CD14-positive monocyte (primary cell): ENCODE measurements at regions not wholly inside any gene's neighbourhood (a gene's known extent, or its start where the extent isn't known, plus 50 kb on each side); places are given as distances from the start of the nearest gene placed in this dataset.

Experiments
- DNase-seq, 3 donors: peaks; one replicate each; pipeline ENCODE4 v3.0.0-alpha.2; 2011 to 2022
- H2AFZ ChIP-seq: 2 replicates; pipeline ENCODE4 v1.6.0; 2012; ENCODE audit warnings: mild to moderate bottlenecking, low read depth, low read length, inconsistent platforms; ENCODE audit not compliant: insufficient read depth, poor library complexity, severe bottlenecking
- H3K27ac ChIP-seq, 2 donors: 1 replicate in 1 of 2; 2 replicates in 1 of 2; pipeline ENCODE4 v1.5.1; 2012 to 2013; ENCODE audit warnings: low read length in 2 of 2, control low read depth in 1 of 2, inconsistent platforms in 1 of 2, low read depth in 1 of 2, mild to moderate bottlenecking in 1 of 2
- H3K27me3 ChIP-seq, 2 donors: one replicate each; pipeline versions ENCODE4 v1.6.0 to v1.6.1; 2011 to 2013; ENCODE audit warnings: low read length in 2 of 2; ENCODE audit not compliant: control insufficient read depth in 2 of 2, insufficient read depth in 2 of 2
- H3K36me3 ChIP-seq, 2 donors: replicated peaks in 1 of 2; 1 replicate in 1 of 2; 2 replicates in 1 of 2; pipeline versions ENCODE4 v1.5.1 to v1.6.1; 2012 to 2013; ENCODE audit warnings: low read length in 2 of 2, control low read depth in 1 of 2, inconsistent platforms in 1 of 2, mild to moderate bottlenecking in 1 of 2; ENCODE audit not compliant: insufficient read depth in 2 of 2, control insufficient read depth in 1 of 2
- H3K4me1 ChIP-seq, 2 donors: 1 replicate in 1 of 2; 2 replicates in 1 of 2; pipeline versions ENCODE4 v1.5.1 to v1.6.1; 2012 to 2013; ENCODE audit warnings: low read length in 2 of 2, control low read depth in 1 of 2, inconsistent platforms in 1 of 2, mild to moderate bottlenecking in 1 of 2, moderate library complexity in 1 of 2; ENCODE audit not compliant: insufficient read depth in 2 of 2, control insufficient read depth in 1 of 2
- H3K4me2 ChIP-seq: replicated peaks from 2 replicates; pipeline ENCODE3; 2012; ENCODE audit warnings: low read length, moderate library complexity, mild to moderate bottlenecking; ENCODE audit not compliant: poor library complexity, severe bottlenecking; ENCODE audit errors: extremely low read depth
- H3K4me3 ChIP-seq, 3 experiments: fragments of 200-600 bp in 1 of 3; sonication (generic) in 1 of 3; replicated peaks in 1 of 3; 1 replicate in 2 of 3; 2 replicates in 1 of 3; pipeline ENCODE4 v1.5.1; 2011 to 2013; ENCODE audit warnings: low read length in 3 of 3, mild to moderate bottlenecking in 3 of 3, control low read depth in 2 of 3, low read depth in 2 of 3, inconsistent platforms in 1 of 3, moderate library complexity in 1 of 3
- H3K79me2 ChIP-seq: 2 replicates; pipeline ENCODE4 v1.6.0; 2012; ENCODE audit warnings: mild to moderate bottlenecking, control low read depth, inconsistent platforms, low read length, moderate library complexity; ENCODE audit not compliant: insufficient read depth
- H3K9ac ChIP-seq: 2 replicates; pipeline ENCODE4 v1.6.0; 2017; ENCODE audit warnings: low read length, mild to moderate bottlenecking; ENCODE audit not compliant: insufficient read depth, poor library complexity, severe bottlenecking
- H3K9me3 ChIP-seq, 2 donors: replicated peaks in 1 of 2; 1 replicate in 1 of 2; 2 replicates in 1 of 2; pipeline versions ENCODE4 v1.5.1 to v1.6.1; 2012 to 2013; ENCODE audit warnings: low read length in 2 of 2, control low read depth in 1 of 2; ENCODE audit not compliant: control insufficient read depth in 1 of 2, insufficient read depth in 1 of 2
- H4K20me1 ChIP-seq: 2 replicates; pipeline ENCODE4 v1.6.0; 2012; ENCODE audit warnings: mild to moderate bottlenecking, low read length, control low read depth, moderate library complexity; ENCODE audit not compliant: insufficient read depth
- H3K27ac Mint-ChIP-seq, 7 donors: one replicate each; pipeline ENCODE4 v1.8.0; 2020; ENCODE audit warnings: mild to moderate bottlenecking in 7 of 7, mixed read lengths in 7 of 7, moderate library complexity in 6 of 7, inconsistent platforms in 2 of 7
- H3K27me3 Mint-ChIP-seq, 3 donors: one replicate each; pipeline ENCODE4 v1.8.0; 2021 to 2022; ENCODE audit warnings: low read depth in 3 of 3, mild to moderate bottlenecking in 3 of 3, mixed read lengths in 3 of 3, moderate library complexity in 3 of 3, inconsistent platforms in 1 of 3
- H3K36me3 Mint-ChIP-seq, 2 donors: one replicate each; pipeline ENCODE4 v1.8.0; 2020; ENCODE audit warnings: mixed read lengths in 2 of 2, inconsistent platforms in 1 of 2, mild to moderate bottlenecking in 1 of 2
- H3K4me1 Mint-ChIP-seq: one replicate; pipeline ENCODE4 v1.8.0; 2020; ENCODE audit warnings: mild to moderate bottlenecking, mixed read lengths
- H3K4me3 Mint-ChIP-seq, 2 donors: one replicate each; pipeline ENCODE4 v1.8.0; 2020; ENCODE audit warnings: mild to moderate bottlenecking in 2 of 2, mixed read lengths in 2 of 2, moderate library complexity in 1 of 2
- H3K9me3 Mint-ChIP-seq, 7 donors: one replicate each; pipeline ENCODE4 v1.8.0; 2020 to 2022; ENCODE audit warnings: mixed read lengths in 7 of 7, mild to moderate bottlenecking in 6 of 7, moderate library complexity in 6 of 7, inconsistent platforms in 2 of 7
- CTCF ChIP-seq: fragments of 200-600 bp; IDR thresholded peaks from one replicate; pipeline ENCODE4 v1.8.0; 2022; ENCODE audit warnings: antibody characterized with exemption, mild to moderate bottlenecking
- WGBS: methylation state at CpG from one replicate; pipeline ENCODE4 v1.1.5; 2013; ENCODE audit warnings: missing lambda C conversion rate; ENCODE audit not compliant: insufficient coverage; 5-methylcytosine and 5-hydroxymethylcytosine counted together
- intact Hi-C, 2 donors: fragments of 100-400 bp; cut with micrococcal nuclease; formaldehyde crosslinking; loops; one replicate each; pipeline versions ENCODE4 v1.15.0 to v1.15.1; 2023

- no peak for DNase-seq
- H3K4me1 Mint-ChIP-seq = no peaks in the 10 kb centered on the region
- no peaks in the 10 kb centered on the region for H3K9me3 ChIP-seq
- H3K4me2 ChIP-seq = no peak overlapping the region
- H3K27me3 ChIP-seq = no peaks in the 10 kb centered on the region
- 85% methylated on average over 4 of the region's 8 CpGs for WGBS
- H3K27ac ChIP-seq = no peak overlapping the region
- no peaks in the 10 kb centered on the region for H3K36me3 Mint-ChIP-seq
- H2AFZ ChIP-seq = no peak overlapping the region
- H3K36me3 ChIP-seq = no peaks in the 10 kb centered on the region
- no peak overlapping the region for H3K27ac Mint-ChIP-seq
- H3K79me2 ChIP-seq = no peaks in the 10 kb centered on the region
- no peaks in the 10 kb centered on the region for H3K4me1 ChIP-seq
- no peaks in the 10 kb centered on the region for H4K20me1 ChIP-seq
- no peak overlapping the region for H3K9ac ChIP-seq
- no peak overlapping the region for H3K4me3 ChIP-seq
- TF ChIP-seq CTCF = no peak
- intact Hi-C loops = no loop called here
- H3K4me3 Mint-ChIP-seq = no peak overlapping the region
- peaks cover 0 to 5% (median 2%) of the 10 kb centered on the region in 7 donors for H3K9me3 Mint-ChIP-seq
- peaks cover 0 to 11% (median 10%) of the 10 kb centered on the region in 3 donors for H3K27me3 Mint-ChIP-seq
Measured at GRCh38 chr16:54473226-54473993, 186.8 kb upstream of the IRX3 start.

- no peaks in the 10 kb centered on the region for H3K4me1 ChIP-seq
- peaks cover 0 to 4% of the 10 kb centered on the region in 2 donors for H3K9me3 ChIP-seq
- TF ChIP-seq CTCF = no peak
- no peak overlapping the region for H3K4me3 ChIP-seq
- H3K9ac ChIP-seq = no peak overlapping the region
- Mint-ChIP-seq H3K9me3 (peaks cover 2 to 12% (median 6%) of the 10 kb centered on the region in 7 donors), H3K27ac (no peak overlapping the region), H3K4me1 (no peaks in the 10 kb centered on the region), H3K4me3 (no peak overlapping the region), H3K36me3 (no peaks in the 10 kb centered on the region), H3K27me3 (peaks cover 0 to 2% (median 2%) of the 10 kb centered on the region in 3 donors)
- H2AFZ ChIP-seq = no peak overlapping the region
- no peaks in the 10 kb centered on the region for H3K27me3 ChIP-seq
- H3K4me2 ChIP-seq = no peak overlapping the region
- H4K20me1 ChIP-seq = no peaks in the 10 kb centered on the region
- intact Hi-C loops = no loop called here
- no peaks in the 10 kb centered on the region for H3K79me2 ChIP-seq
- DNase-seq = no peak
- no peaks in the 10 kb centered on the region for H3K36me3 ChIP-seq
- no CpG with 5 or more reads among the region's 2 CpGs for WGBS
- H3K27ac ChIP-seq = no peak overlapping the region
Measured at GRCh38 chr16:54467398-54467797, 180.8 kb upstream of the IRX3 start.
